ENCODE measurements at regions not wholly inside any gene's neighbourhood (a gene's known extent, or its start where the extent isn't known, plus 50 kb on each side); places are given as distances from the start of the nearest gene placed in this dataset.

DNA sequence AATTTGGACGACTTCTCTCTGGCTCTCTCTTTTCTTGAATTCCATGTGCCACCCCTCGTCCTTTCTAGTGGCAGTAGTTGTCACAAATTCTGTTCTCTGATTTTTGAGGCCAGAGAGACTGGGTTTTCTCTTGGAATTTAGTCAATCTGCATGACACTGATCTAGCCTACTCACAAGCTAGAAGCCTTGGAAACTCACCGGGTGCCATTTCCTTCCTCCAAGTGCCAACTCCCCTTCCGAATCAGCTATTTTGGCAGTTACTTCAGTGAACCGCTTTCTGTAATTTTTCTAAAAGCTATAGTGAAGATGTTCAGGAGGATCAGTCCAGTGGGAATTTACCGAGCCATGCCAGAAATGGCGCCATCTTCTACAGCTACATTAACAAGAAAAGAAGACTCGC is 228.9 kb downstream of the PMP22 start:
- DNase-seq (ENCODE audit: low read depth) = no peak
- no peak for TF ChIP-seq CTCF (IDR thresholded peaks at IDR 0.05; ENCODE audit: control insufficient read depth, extremely low read depth, insufficient read depth)
- H3K4me3 ChIP-seq (ENCODE audit: low read depth, low read length) = no peak overlapping the region

GRCh38 chr17:15031975-15032374 is 233.2 kb downstream of the PMP22 start:
- no peak overlapping the region for H3K4me3 ChIP-seq (ENCODE audit: low read depth, low read length)
- no peak for DNase-seq (ENCODE audit: low read depth)
- no peak for TF ChIP-seq CTCF (IDR thresholded peaks at IDR 0.05; ENCODE audit: control insufficient read depth, extremely low read depth, insufficient read depth)

- TF ChIP-seq CTCF (IDR thresholded peaks at IDR 0.05; ENCODE audit: control insufficient read depth, extremely low read depth, insufficient read depth) = no peak
- no peak overlapping the region for H3K4me3 ChIP-seq (ENCODE audit: low read depth, low read length)
- DNase-seq (ENCODE audit: low read depth) = no peak
Measured at GRCh38 chr17:15029469-15029868, 235.7 kb downstream of the PMP22 start.

DNA sequence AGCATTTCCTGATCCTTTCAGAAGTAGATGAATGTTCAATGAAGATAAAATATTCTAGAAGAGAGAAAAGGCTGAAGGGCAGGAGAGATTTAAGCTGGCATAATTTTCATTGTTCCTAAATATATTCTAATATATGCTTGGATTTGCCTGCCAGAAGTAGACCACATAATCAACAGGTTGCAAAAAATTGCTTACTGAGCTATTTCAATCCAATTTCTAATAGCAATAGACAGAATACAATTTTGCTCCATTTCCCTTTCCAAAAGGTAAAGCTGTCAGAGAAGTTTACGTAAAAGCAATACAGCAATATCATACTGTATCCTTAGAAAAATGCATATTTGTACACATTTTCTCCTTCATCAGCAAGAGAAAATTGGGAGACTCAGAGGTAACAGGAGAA is 237.3 kb downstream of the PMP22 start:
- TF ChIP-seq CTCF (IDR thresholded peaks at IDR 0.05; ENCODE audit: control insufficient read depth, extremely low read depth, insufficient read depth) = no peak
- no peak overlapping the region for H3K4me3 ChIP-seq (ENCODE audit: low read depth, low read length)
- DNase-seq (ENCODE audit: low read depth) = no peak

DNA sequence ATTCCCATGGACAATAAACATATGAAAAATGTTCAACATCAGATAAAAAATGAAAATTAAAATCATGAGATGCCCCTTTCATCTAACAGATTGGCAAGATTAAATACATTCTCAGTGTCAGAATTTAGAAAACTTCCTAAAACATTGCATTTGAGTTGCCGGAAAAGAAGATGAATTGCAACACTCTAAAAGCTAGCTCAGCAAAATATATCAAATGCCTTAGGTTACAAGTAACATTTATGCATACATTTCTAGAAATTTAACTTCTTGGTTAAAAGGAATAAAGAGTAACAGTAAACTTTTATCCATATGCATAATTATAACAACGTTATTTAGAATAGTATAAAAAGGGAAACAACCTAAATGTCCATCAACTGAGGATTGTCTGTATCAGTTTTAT is 239.0 kb downstream of the PMP22 start:
- TF ChIP-seq CTCF (IDR thresholded peaks at IDR 0.05; ENCODE audit: control insufficient read depth, extremely low read depth, insufficient read depth) = no peak
- no peak for DNase-seq (ENCODE audit: low read depth)
- no peak overlapping the region for H3K4me3 ChIP-seq (ENCODE audit: low read depth, low read length)

DNA sequence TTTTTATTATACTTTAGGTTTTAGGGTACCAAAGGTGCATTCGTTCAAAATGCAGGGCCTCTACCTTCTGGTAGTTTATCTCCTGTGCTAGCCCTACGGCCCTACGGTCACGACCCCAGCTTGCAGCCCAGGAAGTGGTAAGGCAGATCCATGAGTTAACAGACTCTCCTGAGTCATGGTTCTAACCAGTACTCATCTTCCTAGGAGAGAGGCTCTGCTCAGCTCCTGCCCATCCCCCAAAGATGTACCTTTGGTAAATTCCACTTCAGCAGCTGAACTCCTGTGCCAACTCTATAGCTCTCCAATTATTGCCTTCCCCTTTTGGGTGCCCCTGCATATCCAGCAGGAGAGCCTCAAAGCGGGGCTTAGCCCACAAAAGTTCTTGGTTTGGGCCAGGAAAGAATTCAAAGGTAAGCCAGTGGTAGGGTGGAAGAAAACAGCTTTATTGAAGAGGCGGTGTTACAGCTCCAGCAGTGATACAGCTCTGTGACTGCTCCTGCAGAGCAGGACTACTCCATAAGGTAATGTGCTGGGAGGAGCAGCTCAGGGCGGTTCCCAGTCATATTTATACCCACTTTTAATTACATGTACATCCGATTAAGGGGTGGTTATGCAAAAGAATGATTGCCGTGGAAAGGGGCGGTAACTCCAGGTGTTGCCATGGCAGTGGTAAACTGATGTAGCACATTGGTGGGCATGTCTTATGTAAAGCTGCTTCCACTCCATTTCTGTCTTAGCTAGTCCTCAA is 241.4 kb downstream of the PMP22 start:
- H3K4me3 ChIP-seq (ENCODE audit: low read depth, low read length) = no peak overlapping the region
- no peak for DNase-seq (ENCODE audit: low read depth)
- no peak for TF ChIP-seq CTCF (IDR thresholded peaks at IDR 0.05; ENCODE audit: control insufficient read depth, extremely low read depth, insufficient read depth)

- TF ChIP-seq CTCF (IDR thresholded peaks at IDR 0.05; ENCODE audit: control insufficient read depth, extremely low read depth, insufficient read depth) = no peak
- no peak overlapping the region for H3K4me3 ChIP-seq (ENCODE audit: low read depth, low read length)
- no peak for DNase-seq (ENCODE audit: low read depth)
Measured at GRCh38 chr17:15019158-15019557, 246.0 kb downstream of the PMP22 start.
